ENCODE measurements at regions not wholly inside any gene's neighbourhood (a gene's known extent, or its start where the extent isn't known, plus 50 kb on each side); places are given as distances from the start of the nearest gene placed in this dataset.

DNA sequence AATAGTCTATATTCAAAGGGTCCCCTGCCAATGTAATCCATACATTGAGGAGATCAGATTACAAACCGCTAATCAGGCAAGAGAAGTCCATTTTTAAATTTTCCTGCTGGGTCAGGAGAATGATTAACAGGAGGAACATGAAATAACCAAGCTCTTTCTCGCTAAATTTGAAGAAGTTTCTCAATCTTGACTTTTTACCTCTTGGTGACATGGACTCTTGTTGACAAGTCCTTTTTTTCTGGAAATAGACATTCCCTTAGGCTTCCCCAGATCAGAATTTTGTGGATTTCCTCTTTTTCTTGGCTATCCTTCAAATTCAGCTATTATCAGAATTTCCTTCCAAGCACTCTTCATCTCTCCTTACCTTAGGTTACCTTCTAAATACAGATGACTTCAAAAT lies 153.0 kb upstream of the LRATD1 start:
- TF ChIP-seq ZNF274 (IDR thresholded peaks at IDR 0.05; ENCODE audit: low read depth, low read length) (no peak), YY1 (IDR thresholded peaks at IDR 0.05; ENCODE audit: insufficient read depth, insufficient read length) (no peak), SUZ12 (IDR thresholded peaks at IDR 0.05; ENCODE audit: extremely low read depth, insufficient read depth, insufficient read length) (no peak)

All from NT2/D1 (cell line).